GM21367 (cell line): ENCODE measurements at regions not wholly inside any gene's neighbourhood (a gene's known extent, or its start where the extent isn't known, plus 50 kb on each side); places are given as distances from the start of the nearest gene placed in this dataset.
"Not testable (repeated sequence)": the region's sequence is repeated elsewhere in the genome, so short reads cannot be mapped to it uniquely, and the experiment has no call there.

ENCODE experiments used
- ATAC-seq: cut with Tn5 transposase; IDR thresholded peaks from one replicate; pipeline ENCODE4 v1.9.1; 2021; ENCODE audit not compliant: unreplicated experiment

DNA sequence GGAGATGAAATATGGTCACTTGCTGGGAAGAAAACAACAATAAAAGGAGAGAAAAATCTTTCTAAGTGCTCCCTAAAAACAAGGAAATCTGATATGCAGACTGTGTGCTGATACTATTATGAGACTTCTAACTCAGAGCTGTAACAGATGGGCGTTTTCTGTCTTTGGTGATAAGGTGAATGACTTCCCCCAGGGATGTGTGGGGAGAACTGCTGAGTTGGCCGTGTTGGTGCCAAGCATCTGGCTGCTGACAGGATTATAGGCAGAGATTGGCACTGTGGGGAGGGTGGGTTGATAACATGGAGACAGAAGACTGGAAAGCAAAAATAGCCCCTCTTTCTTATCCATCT, 438.5 kb upstream of the PLXNA2 start:
- ATAC-seq = no peak

GRCh38 chr1:208683141-208683540, 439.0 kb upstream of the PLXNA2 start:
- ATAC-seq = no peak

DNA sequence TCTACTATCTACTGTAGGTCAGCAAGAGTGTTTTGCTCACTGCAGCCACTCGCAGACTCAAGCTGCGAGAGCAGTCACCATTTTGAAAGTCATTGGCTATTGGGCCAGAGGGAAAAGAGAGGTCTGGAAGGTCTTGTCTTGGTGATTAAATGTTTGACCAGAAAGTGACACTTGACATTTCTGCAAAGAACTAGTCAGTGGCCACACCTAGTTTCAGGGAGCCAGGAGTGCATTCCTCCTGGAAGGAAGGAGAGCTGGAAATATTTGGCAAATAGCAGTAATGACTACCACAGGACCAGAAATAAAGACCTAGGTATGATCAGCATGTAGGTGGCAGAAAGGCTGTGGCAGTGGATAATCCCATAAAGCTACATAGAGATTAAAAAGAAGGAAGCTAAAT, 440.0 kb upstream of the PLXNA2 start:
- no peak for ATAC-seq

DNA sequence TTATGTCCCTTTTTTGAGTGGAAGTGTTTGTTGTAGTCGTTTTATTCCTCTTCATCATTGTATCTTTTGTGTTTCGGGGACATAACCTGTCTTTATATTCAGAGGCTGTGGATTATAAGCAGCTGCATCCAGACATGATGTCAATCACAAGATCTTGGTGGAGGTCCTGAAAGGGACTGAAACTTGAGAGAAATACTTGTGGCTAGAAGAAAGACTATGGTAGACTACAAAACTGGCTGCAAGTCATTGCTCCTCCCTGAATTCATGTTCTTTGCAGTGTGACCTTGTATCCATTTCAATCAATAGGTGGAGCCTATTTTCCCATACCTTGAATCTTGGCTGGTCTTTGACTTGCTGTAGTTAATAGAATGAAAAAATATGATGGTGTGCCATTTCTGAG, 442.4 kb upstream of the PLXNA2 start:
- ATAC-seq = no peak

GRCh38 chr1:208688656-208689315, 444.6 kb upstream of the PLXNA2 start:
- ATAC-seq = no peak

GRCh38 chr1:208691012-208691411, 446.8 kb upstream of the PLXNA2 start:
- ATAC-seq = no peak

GRCh38 chr1:208709981-208710380, 465.8 kb upstream of the PLXNA2 start:
- no peak for ATAC-seq

- no peak for ATAC-seq
Measured at GRCh38 chr1:208714323-208714722, 470.1 kb upstream of the PLXNA2 start.

DNA sequence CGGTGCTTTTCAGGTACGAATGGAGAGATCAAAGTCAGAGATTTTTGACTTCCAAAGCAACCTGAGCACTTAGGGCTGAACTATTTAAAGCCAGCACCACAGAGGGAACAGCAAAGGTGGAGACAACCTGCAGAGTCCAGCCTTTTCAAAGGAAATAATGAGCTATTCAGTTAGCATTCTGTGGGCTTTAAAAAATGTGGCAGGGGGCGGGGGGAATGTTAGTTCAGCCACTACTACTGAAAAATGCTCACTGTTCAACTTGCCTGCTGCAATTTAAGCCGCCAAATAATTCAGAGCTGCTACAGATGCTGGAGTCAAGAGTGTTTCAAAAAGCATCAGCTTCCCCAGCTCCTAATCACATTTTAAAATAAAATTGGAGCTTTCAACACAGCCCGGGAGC, 473.3 kb upstream of the PLXNA2 start:
- ATAC-seq = no peak

DNA sequence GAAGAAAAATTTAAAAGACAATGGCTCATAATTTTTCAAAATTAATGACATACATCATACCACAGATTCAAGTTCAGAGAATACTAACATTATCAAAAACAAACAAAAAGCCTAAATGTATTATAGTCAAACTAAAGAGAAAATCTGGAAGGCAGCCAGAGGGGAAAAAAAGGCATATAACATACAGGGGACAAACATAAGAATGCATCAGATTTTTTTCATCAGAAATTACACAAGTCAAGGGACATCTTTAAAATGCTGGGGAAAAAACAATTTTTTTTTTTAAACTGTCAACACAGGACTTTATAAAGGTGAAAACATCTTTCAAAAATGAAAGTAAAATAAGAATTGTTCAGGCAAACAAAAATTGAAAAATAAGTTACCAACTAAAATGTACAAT, 478.4 kb upstream of the PLXNA2 start:
- ATAC-seq = no peak

DNA sequence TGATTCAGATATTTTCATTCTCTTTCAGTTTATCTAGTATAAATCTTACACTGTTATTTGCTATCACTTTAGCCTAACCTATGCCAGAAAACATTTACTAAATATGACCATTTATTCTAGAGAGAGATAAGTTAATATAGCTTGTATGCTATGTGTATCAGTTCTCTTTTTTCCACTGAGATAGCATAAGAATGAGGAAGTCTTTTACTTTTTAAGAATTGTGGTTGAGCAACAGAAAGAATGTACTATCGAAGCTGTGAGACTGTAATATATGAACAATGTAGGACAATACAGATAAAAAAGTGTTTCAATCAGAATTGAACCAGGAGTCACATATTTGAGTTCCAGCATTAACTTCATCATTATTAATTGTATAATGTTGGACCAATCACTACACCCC, 479.9 kb upstream of the PLXNA2 start:
- peak; percentile 73 for ATAC-seq

DNA sequence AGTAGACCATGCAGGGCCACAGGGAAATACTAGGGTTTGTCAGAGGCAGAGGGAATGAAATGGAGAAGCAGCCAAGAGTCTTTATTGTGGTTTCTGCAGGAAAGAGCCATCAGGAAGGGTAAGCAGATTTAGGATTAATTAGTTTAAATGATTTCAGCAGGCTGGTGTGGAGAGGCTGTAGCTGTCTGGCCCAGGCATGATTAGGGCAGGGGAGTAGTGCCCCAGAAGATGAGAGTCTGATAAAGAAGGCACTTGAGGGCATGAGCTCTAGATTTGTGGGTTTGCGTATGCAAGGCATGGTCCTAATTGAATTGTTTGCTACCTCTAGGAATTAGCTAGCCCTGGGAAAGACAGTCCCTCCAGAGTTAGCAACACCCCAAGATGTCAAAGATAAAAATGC, 484.6 kb upstream of the PLXNA2 start:
- ATAC-seq = no peak

DNA sequence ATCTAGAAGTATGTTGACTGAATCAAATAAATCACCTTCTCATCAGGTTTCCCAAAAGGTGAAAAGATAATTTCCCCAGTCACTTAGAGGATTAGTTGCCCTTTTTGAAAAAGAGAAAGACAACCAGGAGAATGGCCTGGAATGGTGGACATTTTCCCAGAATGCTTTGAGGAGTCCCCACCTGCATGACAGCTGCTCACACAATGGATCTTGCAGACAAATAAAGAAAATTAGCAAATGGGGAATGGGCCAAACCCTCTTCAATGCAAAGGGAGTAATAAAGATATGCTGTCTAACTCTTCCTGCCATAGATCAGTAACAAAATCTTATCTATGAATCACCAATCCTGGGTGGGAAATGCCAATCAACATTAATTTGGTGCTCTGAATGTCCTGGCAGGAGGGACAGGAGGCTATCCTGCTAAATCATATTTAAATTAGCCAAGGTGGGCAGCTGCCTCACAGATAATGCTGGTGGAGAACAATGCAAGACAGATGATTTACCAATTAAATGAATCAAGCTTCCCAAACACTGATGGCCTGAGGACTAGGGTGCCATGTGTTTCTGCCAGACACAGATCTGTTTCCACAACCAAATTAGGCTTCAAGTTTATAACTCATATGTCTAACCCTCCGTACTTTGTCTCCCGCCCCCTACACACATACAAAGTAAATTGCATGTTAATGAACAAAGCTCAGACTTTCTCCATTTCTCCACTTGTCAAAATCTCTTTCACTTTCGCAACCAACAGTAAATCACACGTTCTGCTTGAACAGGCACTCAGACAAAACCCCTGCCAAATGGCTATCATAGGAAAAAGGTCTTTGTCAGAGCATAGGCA, 488.0 kb upstream of the PLXNA2 start:
- peak; percentile 91 for ATAC-seq

GRCh38 chr1:208737161-208737560, 493.0 kb upstream of the PLXNA2 start:
- ATAC-seq = no peak

DNA sequence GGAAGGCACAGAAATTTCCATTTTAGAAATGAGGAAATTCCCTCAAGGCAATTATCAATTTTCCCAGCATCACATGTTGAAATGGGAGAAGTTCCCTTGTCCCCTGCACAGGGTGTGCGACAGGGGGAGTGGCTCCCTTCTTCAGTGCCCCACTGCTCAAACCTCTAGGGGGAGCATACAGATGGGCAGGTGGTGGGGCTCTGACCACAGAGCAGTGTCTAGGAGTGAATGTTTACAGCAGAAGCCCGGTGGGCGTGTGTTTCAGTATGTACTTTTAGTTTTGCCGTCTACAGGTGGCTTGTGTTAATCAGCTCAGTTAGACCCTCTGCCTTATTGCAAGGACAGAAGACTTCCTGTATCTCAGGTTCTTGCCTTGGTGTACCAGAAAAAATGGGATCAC, 493.7 kb upstream of the PLXNA2 start:
- ATAC-seq = peak; percentile 82

GRCh38 chr1:208739636-208740035, 495.5 kb upstream of the PLXNA2 start:
- ATAC-seq = not testable (repeated sequence)

DNA sequence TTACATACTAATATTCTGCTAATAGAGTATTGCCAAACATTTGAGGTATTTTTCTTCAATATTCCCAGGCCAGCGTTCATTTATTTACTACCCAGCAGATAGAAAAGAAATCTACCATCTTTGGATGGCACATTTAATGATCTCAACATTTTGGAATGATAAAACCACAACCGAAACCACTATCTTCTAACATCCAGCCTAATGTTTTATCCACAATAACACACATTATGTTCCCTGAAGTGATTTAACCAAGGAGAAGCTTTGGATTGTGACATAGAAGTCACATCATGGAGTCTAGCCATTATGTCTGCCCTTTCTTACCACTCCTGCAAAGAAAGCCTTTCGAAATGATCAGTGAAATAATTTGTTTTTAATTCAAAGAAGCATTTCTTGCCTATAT, 497.1 kb upstream of the PLXNA2 start:
- ATAC-seq = no peak

DNA sequence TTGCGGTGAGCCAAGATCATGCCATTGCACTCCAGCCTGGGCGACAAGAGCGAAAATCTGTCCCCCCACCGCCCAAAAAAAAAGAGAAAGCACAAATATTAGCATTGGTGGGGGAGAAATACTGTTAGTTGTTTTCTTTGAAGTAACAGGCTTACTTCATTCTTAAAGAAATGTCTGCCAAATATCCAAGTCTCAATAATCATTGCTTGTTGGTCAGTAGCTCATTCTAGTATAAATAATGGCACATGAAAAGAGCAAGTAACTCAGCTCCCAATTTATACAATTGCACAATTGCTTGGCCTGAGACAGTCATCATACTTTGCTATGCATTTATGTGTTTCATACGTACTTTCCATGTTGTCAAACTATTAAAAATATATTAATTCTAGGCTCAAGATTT, 499.2 kb upstream of the PLXNA2 start:
- no peak for ATAC-seq

DNA sequence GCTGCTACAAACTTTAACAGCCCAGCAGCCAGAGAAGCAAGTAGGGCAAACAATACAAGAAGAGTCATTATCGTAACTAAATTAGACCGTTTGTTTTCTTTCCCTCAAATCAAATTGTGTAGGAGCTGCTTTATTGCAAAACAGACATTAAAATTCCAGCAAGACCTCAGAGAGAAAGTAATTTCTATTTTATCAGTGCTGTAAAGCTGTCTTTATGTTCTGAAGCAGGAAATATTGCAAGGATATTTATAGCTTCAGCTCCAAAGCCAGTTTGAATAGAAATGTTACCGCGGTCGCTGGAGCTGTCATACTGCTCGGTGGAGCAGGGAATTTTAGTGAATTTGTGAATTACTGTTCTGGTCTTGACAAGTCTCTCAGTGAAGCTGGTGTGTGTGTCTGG, 503.8 kb upstream of the PLXNA2 start:
- ATAC-seq = no peak

DNA sequence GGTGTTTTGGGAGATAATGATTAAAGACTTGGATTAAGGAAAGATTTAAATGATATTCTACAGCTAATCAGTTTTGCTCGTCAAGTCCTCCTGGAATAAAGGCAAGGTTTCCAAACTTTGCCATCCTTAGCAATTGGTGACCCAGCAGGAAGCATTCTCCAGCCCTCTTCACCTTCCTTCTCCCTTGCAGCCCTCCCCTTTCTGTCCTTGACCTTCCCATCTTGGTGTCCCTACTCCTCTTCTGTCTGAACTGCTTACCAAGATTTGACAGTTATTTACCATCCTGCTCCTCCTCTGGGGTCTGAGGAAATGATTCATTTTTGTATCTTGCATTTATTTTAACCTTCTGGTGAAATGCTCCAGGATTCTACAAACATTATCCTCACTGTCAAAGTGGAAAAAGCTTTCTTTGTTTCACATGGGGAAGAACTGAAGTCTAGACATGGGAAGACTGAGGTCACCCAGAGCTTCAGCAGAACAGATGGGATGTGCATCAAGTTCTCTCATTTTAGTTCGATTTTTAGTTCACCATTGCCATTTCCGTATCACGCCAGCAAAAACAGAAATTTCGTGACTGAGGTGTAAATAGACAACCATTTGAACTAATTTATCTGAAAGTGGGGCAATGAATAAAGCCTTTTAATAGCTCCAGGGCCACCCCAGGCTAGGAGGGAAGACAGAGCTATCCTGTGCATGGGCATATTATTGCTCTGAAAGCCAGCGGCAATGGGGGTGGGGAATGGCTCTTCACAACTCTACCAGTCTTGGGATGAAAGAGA, 504.4 kb upstream of the PLXNA2 start:
- ATAC-seq = no peak

DNA sequence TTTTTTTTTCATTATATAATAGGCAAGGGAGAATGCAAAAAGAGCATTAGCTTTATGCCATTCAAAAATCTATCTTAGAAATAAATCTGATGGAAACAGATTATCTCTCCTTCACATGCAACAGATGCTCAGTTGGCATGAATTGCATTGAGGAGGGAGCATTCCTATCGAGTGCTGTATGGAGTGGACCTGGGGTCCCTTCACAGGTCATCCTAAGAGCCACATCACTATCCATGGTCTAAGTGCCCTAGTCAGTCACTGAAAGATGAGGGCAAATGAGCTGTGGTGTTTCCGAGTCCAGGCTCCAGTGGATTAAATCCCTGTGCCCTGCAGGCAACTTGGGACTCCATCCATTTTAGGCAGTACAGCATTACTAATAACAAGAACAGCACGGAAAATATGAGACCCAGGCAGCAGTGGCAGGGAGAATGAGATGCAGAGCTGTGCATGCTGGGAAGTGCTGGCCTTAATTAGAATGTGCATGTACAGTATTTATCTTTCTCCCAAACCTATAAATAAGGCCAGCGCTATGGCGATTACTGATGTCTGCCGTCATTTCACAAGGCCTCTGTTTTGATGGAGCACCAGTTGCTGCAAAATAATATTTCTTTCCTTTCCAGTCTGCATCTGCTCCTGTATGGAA, 512.3 kb upstream of the PLXNA2 start:
- ATAC-seq = no peak
